ENCODE measurements at regions not wholly inside any gene's neighbourhood (a gene's known extent, or its start where the extent isn't known, plus 50 kb on each side); places are given as distances from the start of the nearest gene placed in this dataset.

DNA sequence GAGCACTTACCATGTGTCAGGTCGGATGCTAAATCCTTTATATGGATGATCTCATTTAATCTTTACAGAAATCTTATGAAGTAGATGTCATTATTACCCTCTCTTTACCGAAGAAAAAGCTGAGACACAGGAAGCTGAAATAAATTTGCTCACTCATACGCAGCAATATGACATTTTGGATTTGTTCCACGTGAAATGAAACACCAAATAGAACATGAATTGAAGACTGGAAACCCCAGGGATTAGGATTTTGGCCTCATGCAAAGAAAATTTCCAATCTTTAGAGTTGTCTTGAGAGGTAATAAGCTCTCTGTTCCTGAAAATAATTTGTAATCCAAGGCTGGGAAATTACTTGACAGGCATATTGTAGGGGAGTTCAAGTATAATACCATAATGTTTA lies 354.4 kb upstream of the CLNK start:
- Histone ChIP-seq H3K36me3 (ENCODE audit: low read depth) (no peaks in the 10 kb centered on the region), H3K9me3 (ENCODE audit: insufficient read depth, low read depth) (no peaks in the 10 kb centered on the region), H2AFZ (no peak overlapping the region), H3K4me3 (no peak overlapping the region), H3K9me2 (ENCODE audit: insufficient read depth) (no peaks in the 10 kb centered on the region), H3F3A (ENCODE audit: insufficient read depth, low read depth) (no peaks in the 10 kb centered on the region), H3K4me1 (replicated peaks; ENCODE audit: insufficient read depth) (no peaks in the 10 kb centered on the region), H3K27me3 (ENCODE audit: insufficient read depth, low read depth) (no peaks in the 10 kb centered on the region), H3K27ac (no peak overlapping the region), H3K4me2 (no peak overlapping the region), H3K79me2 (ENCODE audit: low read depth) (no peaks in the 10 kb centered on the region), H4K20me1 (ENCODE audit: insufficient read depth) (no peaks in the 10 kb centered on the region)
- POLR2A ChIA-PET (ENCODE audit: unreplicated experiment): no interaction called here
- no peak for TF ChIP-seq EZH2 (IDR thresholded peaks at IDR 0.05; ENCODE audit: low read depth)
- intact Hi-C loops (cut with micrococcal nuclease; ENCODE audit: unreplicated experiment): no loop called here
- CTCF ChIA-PET: no interaction called here
- no TSS peak for BruUV-seq (replicated peaks)
- DNase-seq: no peak

DNA sequence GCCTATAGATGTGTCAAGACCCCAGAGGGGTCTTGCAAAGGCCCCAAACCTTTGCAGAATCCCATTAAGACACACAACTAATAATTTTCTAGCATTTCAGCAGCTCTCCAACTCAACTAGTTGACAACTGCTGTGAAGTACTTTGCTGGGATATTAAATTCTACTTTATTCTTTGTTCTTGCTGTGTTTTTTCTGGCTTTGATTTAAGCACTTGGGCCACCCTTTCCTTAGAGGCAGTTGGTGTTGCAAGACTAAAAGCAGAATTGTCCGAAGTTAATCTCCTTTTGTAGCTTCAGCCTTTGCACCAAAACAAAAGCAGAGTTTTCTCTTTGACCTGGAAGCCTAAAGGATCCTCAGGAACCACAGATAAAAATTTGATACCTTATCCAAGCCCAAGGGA lies 353.1 kb upstream of the CLNK start:
- Histone ChIP-seq H4K20me1 (ENCODE audit: insufficient read depth) (no peaks in the 10 kb centered on the region), H3K4me2 (no peak overlapping the region), H3K4me3 (no peak overlapping the region), H3F3A (ENCODE audit: insufficient read depth, low read depth) (no peaks in the 10 kb centered on the region), H3K27me3 (ENCODE audit: insufficient read depth, low read depth) (no peaks in the 10 kb centered on the region), H3K79me2 (ENCODE audit: low read depth) (no peaks in the 10 kb centered on the region), H3K27ac (no peak overlapping the region), H3K4me1 (replicated peaks; ENCODE audit: insufficient read depth) (no peaks in the 10 kb centered on the region), H3K36me3 (ENCODE audit: low read depth) (no peaks in the 10 kb centered on the region), H3K9me2 (ENCODE audit: insufficient read depth) (no peaks in the 10 kb centered on the region), H2AFZ (no peak overlapping the region), H3K9me3 (ENCODE audit: insufficient read depth, low read depth) (no peaks in the 10 kb centered on the region)
- DNase-seq: no peak
- no TSS peak for BruUV-seq (replicated peaks)
- intact Hi-C loops (cut with micrococcal nuclease; ENCODE audit: unreplicated experiment): no loop called here
- POLR2A ChIA-PET (ENCODE audit: unreplicated experiment): no interaction called here
- no peak for TF ChIP-seq EZH2 (IDR thresholded peaks at IDR 0.05; ENCODE audit: low read depth)
- TF ChIP-seq, protein P1, sequence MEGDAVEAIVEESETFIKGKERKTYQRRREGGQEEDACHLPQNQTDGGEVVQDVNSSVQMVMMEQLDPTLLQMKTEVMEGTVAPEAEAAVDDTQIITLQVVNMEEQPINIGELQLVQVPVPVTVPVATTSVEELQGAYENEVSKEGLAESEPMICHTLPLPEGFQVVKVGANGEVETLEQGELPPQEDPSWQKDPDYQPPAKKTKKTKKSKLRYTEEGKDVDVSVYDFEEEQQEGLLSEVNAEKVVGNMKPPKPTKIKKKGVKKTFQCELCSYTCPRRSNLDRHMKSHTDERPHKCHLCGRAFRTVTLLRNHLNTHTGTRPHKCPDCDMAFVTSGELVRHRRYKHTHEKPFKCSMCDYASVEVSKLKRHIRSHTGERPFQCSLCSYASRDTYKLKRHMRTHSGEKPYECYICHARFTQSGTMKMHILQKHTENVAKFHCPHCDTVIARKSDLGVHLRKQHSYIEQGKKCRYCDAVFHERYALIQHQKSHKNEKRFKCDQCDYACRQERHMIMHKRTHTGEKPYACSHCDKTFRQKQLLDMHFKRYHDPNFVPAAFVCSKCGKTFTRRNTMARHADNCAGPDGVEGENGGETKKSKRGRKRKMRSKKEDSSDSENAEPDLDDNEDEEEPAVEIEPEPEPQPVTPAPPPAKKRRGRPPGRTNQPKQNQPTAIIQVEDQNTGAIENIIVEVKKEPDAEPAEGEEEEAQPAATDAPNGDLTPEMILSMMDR (conservative IDR thresholded peaks at IDR 0.05): no peak
- CTCF ChIA-PET: no interaction called here

DNA sequence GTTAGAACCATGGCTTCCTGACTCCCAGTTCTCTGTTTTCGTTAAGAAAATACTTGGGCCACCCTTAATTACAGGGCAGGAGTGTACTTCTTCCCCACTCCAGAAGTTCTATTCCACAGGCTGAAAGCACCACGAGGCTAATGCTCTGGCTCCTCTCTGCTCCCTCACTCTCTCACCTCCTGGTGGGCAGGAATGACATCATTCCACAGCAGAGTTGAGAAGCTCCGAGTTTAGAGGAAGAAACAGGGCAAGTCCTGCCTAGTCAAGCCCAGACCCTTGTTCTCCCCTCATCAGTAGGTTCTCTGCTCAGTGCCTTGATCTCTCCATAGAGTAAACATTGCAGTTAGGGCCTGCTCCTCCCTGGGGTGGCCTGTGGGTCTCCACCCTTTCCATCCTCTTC lies 343.8 kb upstream of the CLNK start:
- Histone ChIP-seq H3K9me3 (ENCODE audit: insufficient read depth, low read depth) (no peaks in the 10 kb centered on the region), H3K4me2 (no peak overlapping the region), H3K27ac (no peak overlapping the region), H4K20me1 (ENCODE audit: insufficient read depth) (no peaks in the 10 kb centered on the region), H3K79me2 (ENCODE audit: low read depth) (no peaks in the 10 kb centered on the region), H3K4me3 (no peak overlapping the region), H3K27me3 (ENCODE audit: insufficient read depth, low read depth) (no peaks in the 10 kb centered on the region), H2AFZ (no peak overlapping the region), H3K9me2 (ENCODE audit: insufficient read depth) (no peaks in the 10 kb centered on the region), H3K4me1 (replicated peaks; ENCODE audit: insufficient read depth) (no peaks in the 10 kb centered on the region), H3K36me3 (ENCODE audit: low read depth) (no peaks in the 10 kb centered on the region), H3F3A (ENCODE audit: insufficient read depth, low read depth) (no peaks in the 10 kb centered on the region)
- TF ChIP-seq, protein P1 (conservative IDR thresholded peaks at IDR 0.05): no peak
- intact Hi-C loops (cut with micrococcal nuclease; ENCODE audit: unreplicated experiment): no loop called here
- no peak for DNase-seq
- BruUV-seq (replicated peaks): no TSS peak
- ChIA-PET CTCF (no interaction called here), POLR2A (ENCODE audit: unreplicated experiment) (no interaction called here)

DNA sequence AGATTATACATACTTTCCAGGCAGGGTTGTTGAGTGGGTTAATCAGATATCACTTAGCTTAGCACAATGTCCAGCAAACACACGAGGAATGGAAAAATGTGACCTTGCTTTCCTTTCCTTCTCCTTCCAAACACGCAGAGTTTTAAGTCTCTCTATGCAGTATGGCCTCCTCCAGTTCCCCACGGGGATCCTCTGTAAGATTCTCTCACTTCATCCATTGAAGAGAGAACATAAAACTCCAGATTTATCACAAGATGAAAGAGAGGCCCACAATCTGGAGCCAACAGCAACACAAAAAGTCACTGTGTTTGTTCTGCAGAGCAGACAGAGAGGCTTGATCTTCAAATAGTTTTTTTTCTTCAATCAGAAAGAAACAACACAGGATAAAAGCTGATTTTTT lies 336.8 kb upstream of the CLNK start:
- no peaks in the 10 kb centered on the region for H3K79me2 ChIP-seq (ENCODE audit: low read depth)
- no peaks in the 10 kb centered on the region for H3K9me2 ChIP-seq (ENCODE audit: insufficient read depth)
- no peaks in the 10 kb centered on the region for H3K36me3 ChIP-seq (ENCODE audit: low read depth)
- no peak for DNase-seq
- BruUV-seq (replicated peaks): no TSS peak
- H3K4me1 ChIP-seq (replicated peaks; ENCODE audit: insufficient read depth): no peaks in the 10 kb centered on the region
- no peaks in the 10 kb centered on the region for H3K27me3 ChIP-seq (ENCODE audit: insufficient read depth, low read depth)
- no peak overlapping the region for H2AFZ ChIP-seq
- TF ChIP-seq EZH2 (IDR thresholded peaks at IDR 0.05; ENCODE audit: low read depth): no peak
- TF ChIP-seq, protein P1 (conservative IDR thresholded peaks at IDR 0.05): no peak
- H3K27ac ChIP-seq: no peak overlapping the region
- POLR2A ChIA-PET (ENCODE audit: unreplicated experiment): no interaction called here
- no peak overlapping the region for H3K4me3 ChIP-seq
- intact Hi-C loops (cut with micrococcal nuclease; ENCODE audit: unreplicated experiment): no loop called here
- no peaks in the 10 kb centered on the region for H3K9me3 ChIP-seq (ENCODE audit: insufficient read depth, low read depth)
- H3K4me2 ChIP-seq: no peak overlapping the region
- CTCF ChIA-PET: no interaction called here
- H4K20me1 ChIP-seq (ENCODE audit: insufficient read depth): no peaks in the 10 kb centered on the region
- no peaks in the 10 kb centered on the region for H3F3A ChIP-seq (ENCODE audit: insufficient read depth, low read depth)
